H9 (cell line): ENCODE measurements at regions not wholly inside any gene's neighbourhood (a gene's known extent, or its start where the extent isn't known, plus 50 kb on each side); places are given as distances from the start of the nearest gene placed in this dataset.

Experiments
- DNase-seq: peaks from one replicate; pipeline ENCODE4 v3.0.0-alpha.2; 2017
- H2AFZ ChIP-seq: one replicate; pipeline ENCODE4 v1.6.1; 2013; ENCODE audit warnings: mild to moderate bottlenecking, low read length, control low read depth, moderate library complexity
- H2AK5ac ChIP-seq: 2 replicates; pipeline ENCODE4 v1.6.1; 2013; ENCODE audit warnings: low read length, control low read depth, mixed read lengths; ENCODE audit not compliant: insufficient read length
- H2BK120ac ChIP-seq: one replicate; pipeline ENCODE4 v1.6.1; 2013; ENCODE audit warnings: low read depth, mild to moderate bottlenecking, low read length, control low read depth, inconsistent platforms; ENCODE audit not compliant: poor library complexity, severe bottlenecking
- H2BK12ac ChIP-seq: 2 replicates; pipeline ENCODE4 v1.6.1; 2013; ENCODE audit warnings: low read length, control low read depth, mixed read lengths, low read depth; ENCODE audit not compliant: insufficient read length
- H2BK15ac ChIP-seq: 2 replicates; pipeline ENCODE4 v1.6.1; 2013; ENCODE audit warnings: low read depth, low read length, control low read depth
- H2BK20ac ChIP-seq: one replicate; pipeline ENCODE4 v1.6.1; 2013; ENCODE audit warnings: low read depth, mild to moderate bottlenecking, low read length, control low read depth, inconsistent platforms; ENCODE audit not compliant: poor library complexity, severe bottlenecking
- H2BK5ac ChIP-seq: 2 replicates; pipeline ENCODE4 v1.6.1; 2013; ENCODE audit warnings: low read length, control low read depth, mixed read lengths; ENCODE audit not compliant: insufficient read length
- H3K14ac ChIP-seq: 2 replicates; pipeline ENCODE4 v1.6.1; 2013; ENCODE audit warnings: low read length, control low read depth; ENCODE audit not compliant: insufficient read depth
- H3K18ac ChIP-seq: 2 replicates; pipeline ENCODE4 v1.6.1; 2013; ENCODE audit warnings: low read depth, mild to moderate bottlenecking, mixed read lengths, low read length, control low read depth; ENCODE audit not compliant: insufficient read length
- H3K23ac ChIP-seq: 2 replicates; pipeline ENCODE4 v1.6.1; 2013; ENCODE audit warnings: low read length, control low read depth, mixed read lengths, low read depth; ENCODE audit not compliant: insufficient read length
- H3K23me2 ChIP-seq: 2 replicates; pipeline ENCODE4 v1.6.1; 2013; ENCODE audit warnings: low read depth, mild to moderate bottlenecking, mixed read lengths, low read length, control low read depth; ENCODE audit not compliant: insufficient read length, poor library complexity, severe bottlenecking
- H3K27ac ChIP-seq: 2 replicates; pipeline ENCODE4 v1.5.1; 2013; ENCODE audit warnings: low read length, control low read depth, mixed read lengths, low read depth; ENCODE audit not compliant: insufficient read length
- H3K27me3 ChIP-seq: 2 replicates; pipeline ENCODE4 v1.6.1; 2013; ENCODE audit warnings: low read length, control low read depth, inconsistent platforms; ENCODE audit not compliant: insufficient read depth
- H3K4ac ChIP-seq: 2 replicates; pipeline ENCODE4 v1.6.1; 2013; ENCODE audit warnings: low read depth, mild to moderate bottlenecking, control low read depth, inconsistent platforms, low read length, moderate library complexity
- H3K4me1 ChIP-seq: 2 replicates; pipeline ENCODE4 v1.6.1; 2013; ENCODE audit warnings: low read length, control low read depth, inconsistent platforms; ENCODE audit not compliant: insufficient read depth
- H3K4me2 ChIP-seq: 2 replicates; pipeline ENCODE4 v1.6.1; 2013; ENCODE audit warnings: low read length, control low read depth, mixed read lengths; ENCODE audit not compliant: insufficient read length, insufficient read depth
- H3K56ac ChIP-seq: 2 replicates; pipeline ENCODE4 v1.6.1; 2013; ENCODE audit warnings: low read depth, mild to moderate bottlenecking, mixed read lengths, low read length, control low read depth; ENCODE audit not compliant: insufficient read length
- H3K79me1 ChIP-seq: 2 replicates; pipeline ENCODE4 v1.6.1; 2013; ENCODE audit warnings: low read depth, mild to moderate bottlenecking, moderate library complexity, low read length, control low read depth, inconsistent platforms; ENCODE audit not compliant: insufficient read depth, poor library complexity, severe bottlenecking
- H3K79me2 ChIP-seq: 2 replicates; pipeline ENCODE4 v1.6.1; 2013; ENCODE audit warnings: low read length, control low read depth, inconsistent platforms; ENCODE audit not compliant: insufficient read depth
- H3K9ac ChIP-seq: 2 replicates; pipeline ENCODE4 v1.6.1; 2013; ENCODE audit warnings: low read length, control low read depth, mixed read lengths; ENCODE audit not compliant: insufficient read length; ENCODE audit errors: extremely low read depth
- H3K9me3 ChIP-seq: one replicate; pipeline ENCODE4 v1.6.1; 2013; ENCODE audit warnings: low read depth, low read length, inconsistent platforms; ENCODE audit not compliant: control insufficient read depth
- H3T11ph ChIP-seq: one replicate; pipeline ENCODE4 v1.6.1; 2013; ENCODE audit warnings: mild to moderate bottlenecking, low read length, control low read depth, inconsistent platforms
- H4K20me1 ChIP-seq: one replicate; pipeline ENCODE4 v1.6.1; 2013; ENCODE audit not compliant: control insufficient read depth, insufficient read length, insufficient read depth
- H4K5ac ChIP-seq: 2 replicates; pipeline ENCODE4 v1.6.1; 2013; ENCODE audit warnings: low read depth, mild to moderate bottlenecking, mixed read lengths, low read length, control low read depth; ENCODE audit not compliant: insufficient read length
- H4K8ac ChIP-seq: replicated peaks from 2 replicates; pipeline ENCODE4 v1.6.1; 2013; ENCODE audit warnings: low read length, control low read depth, mixed read lengths, low read depth; ENCODE audit not compliant: insufficient read length
- H4K91ac ChIP-seq: 2 replicates; pipeline ENCODE4 v1.6.1; 2013; ENCODE audit warnings: low read depth, mild to moderate bottlenecking, moderate library complexity, mixed read lengths, low read length, control low read depth; ENCODE audit not compliant: insufficient read length
- H3K27ac Mint-ChIP-seq, 3 experiments: 2 replicates in 2 of 3; 3 replicates in 1 of 3; pipeline ENCODE4 v1.8.0; 2020 to 2021; ENCODE audit warnings: mixed read lengths in 3 of 3, mild to moderate bottlenecking in 1 of 3, moderate library complexity in 1 of 3
- H3K27me3 Mint-ChIP-seq: 2 replicates; pipeline ENCODE4 v1.8.0; 2021; ENCODE audit warnings: low read depth, mild to moderate bottlenecking, moderate library complexity, mixed read lengths
- H3K36me3 Mint-ChIP-seq, 3 experiments: 2 replicates in 2 of 3; 3 replicates in 1 of 3; pipeline ENCODE4 v1.8.0; 2020 to 2021; ENCODE audit warnings: low read depth in 3 of 3, mixed read lengths in 3 of 3; ENCODE audit not compliant: insufficient read depth in 1 of 3
- H3K4me1 Mint-ChIP-seq, 2 experiments: 2 replicates each; pipeline ENCODE4 v1.8.0; 2020; ENCODE audit warnings: mixed read lengths in 2 of 2
- H3K4me3 Mint-ChIP-seq, 2 experiments: 2 replicates in 1 of 2; 3 replicates in 1 of 2; pipeline ENCODE4 v1.8.0; 2020 to 2021; ENCODE audit warnings: mild to moderate bottlenecking in 2 of 2, mixed read lengths in 2 of 2, moderate library complexity in 1 of 2
- H3K9me3 Mint-ChIP-seq, 2 experiments: 2 replicates in 1 of 2; 3 replicates in 1 of 2; pipeline ENCODE4 v1.8.0; 2020; ENCODE audit warnings: mild to moderate bottlenecking in 2 of 2, mixed read lengths in 2 of 2, moderate library complexity in 1 of 2
- CTCF ChIP-seq: fragments of 200-600 bp; sonication (generic); conservative IDR thresholded peaks from 3 replicates; pipeline ENCODE4 v1.8.0; 2021; ENCODE audit warnings: antibody characterized with exemption, mild to moderate bottlenecking
- WGBS: extraction: QIAGEN DNeasy Blood & Tissue Kit; methylation state at CpG from one replicate; pipeline ENCODE4 v1.1.7; 2013; ENCODE audit warnings: missing lambda C conversion rate, low lambda C conversion rate, mixed read lengths; ENCODE audit not compliant: insufficient read length; ENCODE audit errors: extremely low coverage; 5-methylcytosine and 5-hydroxymethylcytosine counted together

DNA sequence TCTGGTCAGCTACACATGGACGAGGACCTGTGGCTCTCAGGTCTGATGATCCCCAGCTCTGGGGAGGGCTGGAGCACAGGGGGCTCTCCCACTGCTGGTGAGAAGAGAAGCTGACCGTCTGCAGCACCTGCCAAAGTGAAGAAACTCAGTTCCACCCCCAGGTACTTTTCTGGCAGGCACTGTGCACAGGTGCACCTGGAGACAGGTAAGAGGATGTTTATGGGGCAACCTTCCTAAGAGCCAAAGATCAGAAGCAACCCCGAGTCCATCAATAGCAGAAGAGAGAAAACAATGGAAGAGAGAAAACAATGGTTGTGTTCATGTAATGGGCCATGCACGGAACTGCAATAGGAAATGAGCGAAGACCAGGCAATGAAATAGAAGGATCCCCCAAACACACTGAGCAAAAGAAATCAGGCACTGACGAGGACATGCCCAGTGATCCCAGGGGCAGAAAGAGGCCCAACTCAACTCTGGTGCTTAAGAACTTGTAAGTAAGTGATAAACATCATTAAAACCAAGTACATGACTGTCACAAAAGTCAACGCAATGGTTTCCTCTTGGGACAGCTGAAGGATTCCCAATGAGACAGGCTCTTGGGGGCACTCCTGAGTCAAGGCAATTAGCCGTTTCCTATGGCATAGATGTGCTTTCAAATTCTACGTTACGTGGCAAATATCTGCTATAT is 95.0 kb upstream of the ALDH1A3 start:
- Histone ChIP-seq H3K14ac (no peak overlapping the region), H4K91ac (no peak overlapping the region), H3T11ph (no peak overlapping the region), H3K27me3 (no peaks in the 10 kb centered on the region), H2AFZ (no peak overlapping the region), H3K9ac (no peak overlapping the region), H2BK12ac (no peak overlapping the region), H3K23ac (no peak overlapping the region), H3K79me2 (no peaks in the 10 kb centered on the region), H2BK5ac (no peak overlapping the region), H2BK15ac (no peak overlapping the region), H4K20me1 (no peaks in the 10 kb centered on the region), H2BK120ac (no peak overlapping the region), H3K4ac (no peak overlapping the region), H3K27ac (no peak overlapping the region), H3K4me1 (no peaks in the 10 kb centered on the region; the same call in 1 of the 2 replicates), H2BK20ac (no peak overlapping the region), H3K18ac (no peak overlapping the region), H3K79me1 (no peaks in the 10 kb centered on the region), H3K56ac (no peak overlapping the region), H2AK5ac (no peak overlapping the region), H3K4me2 (no peak overlapping the region), H4K8ac (no peak overlapping the region), H3K23me2 (no peaks in the 10 kb centered on the region), H3K9me3 (no peaks in the 10 kb centered on the region), H4K5ac (no peak overlapping the region)
- Mint-ChIP-seq H3K27ac (no peak overlapping the region), H3K36me3 (peaks cover 0 to 4% (median 2%) of the 10 kb centered on the region in 3 experiments; a peak in 1 of 7 replicates), H3K4me3 (no peak overlapping the region), H3K9me3 (peaks cover 0 to 3% of the 10 kb centered on the region in 2 experiments; a peak in 1 of 5 replicates), H3K27me3 (peaks cover 3% of the 10 kb centered on the region), H3K4me1 (peaks cover 12 to 21% of the 10 kb centered on the region in 2 experiments)
- TF ChIP-seq CTCF = no peak
- DNase-seq = no peak
- WGBS = no CpG with 5 or more reads among the region's 10 CpGs
